MM.1S (cell line): ENCODE measurements at regions not wholly inside any gene's neighbourhood (a gene's known extent, or its start where the extent isn't known, plus 50 kb on each side); places are given as distances from the start of the nearest gene placed in this dataset.

Experiments used
- DNase-seq: peaks from one replicate; pipeline ENCODE4 v3.0.0-alpha.2; 2015
- H2AFZ ChIP-seq: fragments of 300-600 bp; sonication (generic); 2 replicates; pipeline ENCODE4 v1.6.0; 2016; ENCODE audit warnings: antibody characterized with exemption, low read length
- H3F3A ChIP-seq: fragments of 300-600 bp; sonication (generic); 2 replicates; pipeline ENCODE4 v1.6.1; 2016; ENCODE audit warnings: mild to moderate bottlenecking, antibody characterized with exemption, low read length, moderate library complexity, mixed read lengths; ENCODE audit not compliant: insufficient read depth
- H3K27ac ChIP-seq: fragments of 300-600 bp; sonication (generic); 2 replicates; pipeline ENCODE4 v1.5.1; 2016; ENCODE audit warnings: mild to moderate bottlenecking, low read length
- H3K27me3 ChIP-seq: fragments of 300-600 bp; sonication (generic); replicated peaks from 2 replicates; pipeline ENCODE4 v1.6.0; 2016; ENCODE audit warnings: low read length; ENCODE audit not compliant: insufficient read depth
- H3K36me3 ChIP-seq: fragments of 300-600 bp; sonication (generic); replicated peaks from 2 replicates; pipeline ENCODE4 v1.6.1; 2016; ENCODE audit warnings: mild to moderate bottlenecking, low read length, mixed read lengths; ENCODE audit not compliant: insufficient read depth
- H3K4me1 ChIP-seq: fragments of 300-600 bp; sonication (generic); 2 replicates; pipeline ENCODE4 v1.6.1; 2016; ENCODE audit warnings: low read length, mixed read lengths
- H3K4me2 ChIP-seq: fragments of 300-600 bp; sonication (generic); 2 replicates; pipeline ENCODE4 v1.6.0; 2016; ENCODE audit warnings: low read depth, low read length
- H3K4me3 ChIP-seq: fragments of 300-600 bp; sonication (generic); 2 replicates; pipeline ENCODE4 v1.5.1; 2016; ENCODE audit warnings: low read length, mixed read lengths
- H3K79me2 ChIP-seq: fragments of 300-600 bp; sonication (generic); 2 replicates; pipeline ENCODE4 v1.6.1; 2016; ENCODE audit warnings: mixed run types, low read length, mixed read lengths
- H3K9ac ChIP-seq: fragments of 300-600 bp; sonication (generic); 2 replicates; pipeline ENCODE4 v1.6.1; 2016; ENCODE audit warnings: low read length, mixed read lengths
- H3K9me2 ChIP-seq: fragments of 300-600 bp; sonication (generic); replicated peaks from 2 replicates; pipeline ENCODE4 v1.6.1; 2016; ENCODE audit warnings: mild to moderate bottlenecking, low read length, mixed read lengths; ENCODE audit not compliant: insufficient read depth
- H3K9me3 ChIP-seq: fragments of 300-600 bp; sonication (generic); replicated peaks from 2 replicates; pipeline ENCODE4 v1.6.1; 2016; ENCODE audit warnings: mild to moderate bottlenecking, low read length, mixed read lengths; ENCODE audit not compliant: insufficient read depth
- H4K20me1 ChIP-seq: fragments of 300-600 bp; sonication (generic); 2 replicates; pipeline ENCODE4 v1.6.1; 2016; ENCODE audit warnings: mild to moderate bottlenecking, low read length, moderate library complexity, mixed read lengths; ENCODE audit not compliant: insufficient read depth
- EZH2 ChIP-seq: fragments of 300-600 bp; sonication (generic); optimal IDR thresholded peaks from 2 replicates; pipeline ENCODE3; 2017; ENCODE audit warnings: low read depth, mild to moderate bottlenecking, antibody characterized with exemption, low read length, mixed read lengths
- EZH2phosphoT487 ChIP-seq: fragments of 300-600 bp; sonication (generic); IDR thresholded peaks from 2 replicates; pipeline ENCODE4 v1.6.1; 2018; ENCODE audit warnings: antibody characterized with exemption, low read length
- TF ChIP-seq, protein P1 (sequence below): fragments of 300-600 bp; sonication (generic); IDR thresholded peaks from 2 replicates; pipeline ENCODE4 v1.5.1; 2016; ENCODE audit warnings: antibody characterized with exemption, low read length, mixed read lengths

DNA sequence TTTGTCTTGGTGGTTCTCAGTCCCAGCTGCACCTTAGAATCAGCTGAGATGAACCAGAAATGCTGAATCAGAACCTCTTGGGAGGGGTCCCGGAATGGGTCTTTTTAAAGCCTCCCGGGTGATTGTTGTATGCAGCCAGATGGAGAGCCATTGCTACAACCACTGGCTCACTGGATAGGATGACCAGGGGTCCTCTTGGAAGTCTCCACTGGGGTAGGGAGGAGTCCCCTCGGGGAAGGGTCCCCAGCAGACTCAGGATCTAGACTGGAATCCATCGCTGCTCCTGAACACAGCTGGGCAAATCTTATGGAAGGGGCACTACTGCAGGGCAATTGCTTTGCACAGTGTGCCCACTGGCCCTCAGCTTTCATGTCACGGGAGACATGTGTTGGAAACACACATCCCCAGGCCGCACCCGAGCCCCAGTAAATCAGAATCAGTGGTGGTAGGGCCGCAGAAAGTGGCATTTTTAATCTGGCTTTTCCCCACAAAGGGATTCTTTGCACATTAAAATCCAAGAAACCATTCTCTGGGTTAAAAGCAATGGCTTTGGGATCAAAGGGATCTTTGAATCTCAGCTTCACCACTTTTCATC lies 117.3 kb downstream of the IRX5 start:
- no peaks in the 10 kb centered on the region for H3F3A ChIP-seq
- no peak overlapping the region for H3K4me3 ChIP-seq
- H3K4me2 ChIP-seq = no peak overlapping the region
- H3K27ac ChIP-seq = no peak overlapping the region
- no peaks in the 10 kb centered on the region for H3K9me2 ChIP-seq
- H2AFZ ChIP-seq = no peak overlapping the region
- no peaks in the 10 kb centered on the region for H3K9me3 ChIP-seq
- no peaks in the 10 kb centered on the region for H3K79me2 ChIP-seq
- H4K20me1 ChIP-seq = no peaks in the 10 kb centered on the region
- no peaks in the 10 kb centered on the region for H3K27me3 ChIP-seq
- no peak overlapping the region for H3K9ac ChIP-seq
- DNase-seq = no peak
- H3K4me1 ChIP-seq = no peaks in the 10 kb centered on the region
- no peak for TF ChIP-seq EZH2phosphoT487
- TF ChIP-seq, protein P1, sequence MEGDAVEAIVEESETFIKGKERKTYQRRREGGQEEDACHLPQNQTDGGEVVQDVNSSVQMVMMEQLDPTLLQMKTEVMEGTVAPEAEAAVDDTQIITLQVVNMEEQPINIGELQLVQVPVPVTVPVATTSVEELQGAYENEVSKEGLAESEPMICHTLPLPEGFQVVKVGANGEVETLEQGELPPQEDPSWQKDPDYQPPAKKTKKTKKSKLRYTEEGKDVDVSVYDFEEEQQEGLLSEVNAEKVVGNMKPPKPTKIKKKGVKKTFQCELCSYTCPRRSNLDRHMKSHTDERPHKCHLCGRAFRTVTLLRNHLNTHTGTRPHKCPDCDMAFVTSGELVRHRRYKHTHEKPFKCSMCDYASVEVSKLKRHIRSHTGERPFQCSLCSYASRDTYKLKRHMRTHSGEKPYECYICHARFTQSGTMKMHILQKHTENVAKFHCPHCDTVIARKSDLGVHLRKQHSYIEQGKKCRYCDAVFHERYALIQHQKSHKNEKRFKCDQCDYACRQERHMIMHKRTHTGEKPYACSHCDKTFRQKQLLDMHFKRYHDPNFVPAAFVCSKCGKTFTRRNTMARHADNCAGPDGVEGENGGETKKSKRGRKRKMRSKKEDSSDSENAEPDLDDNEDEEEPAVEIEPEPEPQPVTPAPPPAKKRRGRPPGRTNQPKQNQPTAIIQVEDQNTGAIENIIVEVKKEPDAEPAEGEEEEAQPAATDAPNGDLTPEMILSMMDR = no peak
- no peak for TF ChIP-seq EZH2
- no peaks in the 10 kb centered on the region for H3K36me3 ChIP-seq

DNA sequence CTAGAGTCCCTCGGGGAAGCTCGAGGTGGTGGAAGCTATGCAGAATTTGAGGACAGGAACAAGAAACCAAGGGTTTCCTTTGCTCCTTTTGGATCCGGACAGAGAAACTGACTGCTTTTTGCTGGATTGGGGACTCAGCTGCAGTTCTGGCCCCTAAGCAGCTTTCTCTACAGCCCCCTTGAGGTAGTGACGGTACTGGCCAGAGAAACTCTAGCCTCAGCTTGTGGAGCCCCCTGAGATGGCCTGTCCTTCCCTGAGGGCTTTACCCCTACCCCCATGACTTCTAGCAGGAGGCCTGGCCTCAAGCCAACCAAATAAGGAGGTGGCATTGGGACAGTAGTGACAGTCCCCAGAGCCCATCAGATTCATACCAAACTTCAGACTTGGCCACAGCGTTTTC lies 118.1 kb downstream of the IRX5 start:
- H3K9me3 ChIP-seq = no peaks in the 10 kb centered on the region
- TF ChIP-seq EZH2 (no peak), EZH2phosphoT487 (no peak)
- TF ChIP-seq, protein P1 = no peak
- no peaks in the 10 kb centered on the region for H3K27me3 ChIP-seq
- DNase-seq = no peak
- H3K4me1 ChIP-seq = no peaks in the 10 kb centered on the region
- no peaks in the 10 kb centered on the region for H3K9me2 ChIP-seq
- H2AFZ ChIP-seq = no peak overlapping the region
- H3K4me3 ChIP-seq = no peak overlapping the region
- H3K27ac ChIP-seq = no peak overlapping the region
- no peaks in the 10 kb centered on the region for H3K79me2 ChIP-seq
- H3K4me2 ChIP-seq = no peak overlapping the region
- H3K9ac ChIP-seq = no peak overlapping the region
- H3F3A ChIP-seq = no peaks in the 10 kb centered on the region
- H3K36me3 ChIP-seq = no peaks in the 10 kb centered on the region
- H4K20me1 ChIP-seq = no peaks in the 10 kb centered on the region

DNA sequence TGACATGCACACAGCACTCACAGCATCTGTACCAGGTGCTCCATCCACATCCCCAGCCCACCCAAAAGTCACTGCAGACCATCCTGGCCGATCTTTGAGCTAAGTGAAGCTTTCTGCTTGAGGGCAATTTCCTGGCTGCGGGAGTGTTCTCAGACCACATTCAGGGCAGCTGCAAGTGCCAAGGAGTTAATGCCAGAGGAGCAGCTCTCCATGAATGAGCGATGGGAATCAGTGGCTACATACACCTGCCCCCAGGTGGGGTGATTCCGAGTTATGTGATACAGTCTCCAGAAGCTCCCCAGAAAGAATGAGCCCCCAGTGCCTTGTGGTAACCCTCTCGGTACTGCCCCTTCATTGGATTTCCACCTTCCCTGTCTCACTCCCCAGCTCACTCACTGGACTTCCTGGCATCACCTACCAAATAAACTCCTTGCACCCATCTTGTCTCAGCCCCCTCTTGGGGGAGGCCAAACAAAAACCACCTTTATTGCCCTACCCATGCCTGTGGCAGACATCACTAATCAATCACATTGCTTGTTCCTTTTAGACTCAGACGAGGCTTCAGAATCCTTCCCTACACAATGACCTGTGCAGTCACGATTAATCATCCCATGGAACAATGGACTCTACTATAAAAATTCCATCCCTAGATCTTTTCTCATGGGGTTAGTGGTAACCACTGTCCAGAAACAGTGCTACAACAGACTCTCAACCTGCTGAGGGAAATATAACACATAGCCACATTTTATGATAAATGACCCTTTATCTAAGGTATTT lies 121.1 kb downstream of the IRX5 start:
- Histone ChIP-seq H3K36me3 (no peaks in the 10 kb centered on the region), H3K27me3 (no peaks in the 10 kb centered on the region), H3K9me3 (no peaks in the 10 kb centered on the region), H3K4me1 (no peaks in the 10 kb centered on the region), H3K79me2 (no peaks in the 10 kb centered on the region), H3K27ac (no peak overlapping the region), H3K4me2 (no peak overlapping the region), H3K4me3 (no peak overlapping the region), H3F3A (no peaks in the 10 kb centered on the region), H3K9ac (no peak overlapping the region), H2AFZ (no peak overlapping the region), H3K9me2 (no peaks in the 10 kb centered on the region), H4K20me1 (no peaks in the 10 kb centered on the region)
- no peak for TF ChIP-seq EZH2
- TF ChIP-seq, protein P1 = no peak
- no peak for TF ChIP-seq EZH2phosphoT487
- DNase-seq = no peak
